ENCODE measurements at regions not wholly inside any gene's neighbourhood (a gene's known extent, or its start where the extent isn't known, plus 50 kb on each side); places are given as distances from the start of the nearest gene placed in this dataset.

- Histone ChIP-seq H3K9me3 (peaks cover 0 to 5% (median 0%) of the 10 kb centered on the region in 4 donors), H3K27me3 (no peaks in the 10 kb centered on the region), H3K36me3 (no peaks in the 10 kb centered on the region), H3K27ac (no peak overlapping the region), H3K4me1 (peaks cover 0 to 4% (median 0%) of the 10 kb centered on the region in 4 donors), H3K4me3 (no peak overlapping the region)
- DNase-seq (ENCODE audit: low spot score in 2 of 2), result no peak
- 88 to 94% methylated on average over 3 of the region's 3 CpGs for WGBS, 2 donors
- TF ChIP-seq EP300 (IDR thresholded peaks at IDR 0.05), result no peak
- no peak for TF ChIP-seq CTCF (IDR thresholded peaks at IDR 0.05)
- TF ChIP-seq POLR2A (IDR thresholded peaks at IDR 0.05), result no peak
Measured at GRCh38 chr14:43184540-43184939, 1322.5 kb downstream of the FSCB start.

GRCh38 chr14:43183916-43184315 lies 1323.2 kb downstream of the FSCB start:
- TF ChIP-seq POLR2A (IDR thresholded peaks at IDR 0.05), result no peak
- TF ChIP-seq EP300 (IDR thresholded peaks at IDR 0.05), result no peak
- no peak for TF ChIP-seq CTCF (IDR thresholded peaks at IDR 0.05)
- no peaks in the 10 kb centered on the region for H3K27me3 ChIP-seq
- no peak for DNase-seq (ENCODE audit: low spot score in 2 of 2)
- H3K27ac ChIP-seq, result no peak overlapping the region
- H3K4me3 ChIP-seq, result no peak overlapping the region
- no peaks in the 10 kb centered on the region for H3K36me3 ChIP-seq
- 70 to 75% methylated on average over 3 of the region's 3 CpGs for WGBS, 2 donors
- H3K9me3 ChIP-seq, result no peaks in the 10 kb centered on the region
- H3K4me1 ChIP-seq, result peaks cover 0 to 4% (median 0%) of the 10 kb centered on the region in 4 donors

- 82 to 83% methylated on average over 2 of the region's 2 CpGs for WGBS, 2 donors
- Histone ChIP-seq H3K9me3 (no peaks in the 10 kb centered on the region), H3K4me3 (no peak overlapping the region)
Measured at GRCh38 chr14:43175896-43176295, 1331.2 kb downstream of the FSCB start.

GRCh38 chr14:43172899-43173548 lies 1334.1 kb downstream of the FSCB start:
- no peak overlapping the region for H3K27ac ChIP-seq
- H3K36me3 ChIP-seq, result no peaks in the 10 kb centered on the region
- H3K4me1 ChIP-seq, result no peaks in the 10 kb centered on the region
- DNase-seq (ENCODE audit: low spot score in 2 of 2), result no peak
- H3K4me3 ChIP-seq, result no peak overlapping the region
- TF ChIP-seq EP300 (IDR thresholded peaks at IDR 0.05) (no peak), POLR2A (IDR thresholded peaks at IDR 0.05) (no peak), CTCF (IDR thresholded peaks at IDR 0.05) (no peak)
- H3K27me3 ChIP-seq, result no peaks in the 10 kb centered on the region
- no peaks in the 10 kb centered on the region for H3K9me3 ChIP-seq

More at GRCh38 chr14:43175896-43176295, 1331.2 kb downstream of the FSCB start:
- Histone ChIP-seq H3K27ac (no peak overlapping the region), H3K27me3 (no peaks in the 10 kb centered on the region), H3K36me3 (no peaks in the 10 kb centered on the region), H3K4me1 (no peaks in the 10 kb centered on the region)
- DNase-seq (ENCODE audit: low spot score in 2 of 2), result no peak
- TF ChIP-seq CTCF (IDR thresholded peaks at IDR 0.05) (no peak), POLR2A (IDR thresholded peaks at IDR 0.05) (no peak), EP300 (IDR thresholded peaks at IDR 0.05) (no peak)

- 44 to 46% methylated on average over 2 of the region's 2 CpGs for WGBS, 2 donors
- Histone ChIP-seq H3K36me3 (no peaks in the 10 kb centered on the region), H3K4me3 (no peak overlapping the region)
Measured at GRCh38 chr14:43169722-43170121, 1337.4 kb downstream of the FSCB start.

More at GRCh38 chr14:43169722-43170121, 1337.4 kb downstream of the FSCB start:
- Histone ChIP-seq H3K27me3 (no peaks in the 10 kb centered on the region), H3K9me3 (no peaks in the 10 kb centered on the region), H3K27ac (no peak overlapping the region), H3K4me1 (no peaks in the 10 kb centered on the region)
- TF ChIP-seq EP300 (IDR thresholded peaks at IDR 0.05) (no peak), CTCF (IDR thresholded peaks at IDR 0.05) (no peak), POLR2A (IDR thresholded peaks at IDR 0.05) (no peak)
- DNase-seq (ENCODE audit: low spot score in 2 of 2), result no peak
